ENCODE measurements at regions not wholly inside any gene's neighbourhood (a gene's known extent, or its start where the extent isn't known, plus 50 kb on each side); places are given as distances from the start of the nearest gene placed in this dataset.

GRCh38 chr2:41621563-41621962 is 426.3 kb upstream of the PKDCC start:
- no peaks in the 10 kb centered on the region for H3K9me3 Mint-ChIP-seq (ENCODE audit: low read depth)
- peaks cover 12% of the 10 kb centered on the region for H3K4me1 Mint-ChIP-seq (ENCODE audit: low read depth)

GRCh38 chr2:41622301-41622700 is 425.5 kb upstream of the PKDCC start:
- TF ChIP-seq CTCF (IDR thresholded peaks at IDR 0.05), result no peak
- H3K4me3 Mint-ChIP-seq (ENCODE audit: unreplicated experiment), result no peak overlapping the region

More at GRCh38 chr2:41621563-41621962, 426.3 kb upstream of the PKDCC start:
- Mint-ChIP-seq H3K27ac (ENCODE audit: unreplicated experiment) (no peak overlapping the region), H3K4me3 (ENCODE audit: unreplicated experiment) (no peak overlapping the region), H3K27me3 (ENCODE audit: low read depth) (peaks cover 27% of the 10 kb centered on the region), H3K36me3 (ENCODE audit: low read depth) (peaks cover 5% of the 10 kb centered on the region)
- no peak for DNase-seq (ENCODE audit: low spot score)
- TF ChIP-seq CTCF (IDR thresholded peaks at IDR 0.05), result no peak

GRCh38 chr2:41626936-41627335 is 420.9 kb upstream of the PKDCC start:
- H3K36me3 Mint-ChIP-seq (ENCODE audit: low read depth), result peaks cover 2% of the 10 kb centered on the region
- TF ChIP-seq CTCF (IDR thresholded peaks at IDR 0.05), result no peak
- H3K4me3 Mint-ChIP-seq (ENCODE audit: unreplicated experiment), result no peak overlapping the region
- peaks cover 7% of the 10 kb centered on the region for H3K27me3 Mint-ChIP-seq (ENCODE audit: low read depth)
- no peak overlapping the region for H3K27ac Mint-ChIP-seq (ENCODE audit: unreplicated experiment)
- H3K4me1 Mint-ChIP-seq (ENCODE audit: low read depth), result peaks cover 5% of the 10 kb centered on the region
- no peak for DNase-seq (ENCODE audit: low spot score)
- no peaks in the 10 kb centered on the region for H3K9me3 Mint-ChIP-seq (ENCODE audit: low read depth)

More at GRCh38 chr2:41622301-41622700, 425.5 kb upstream of the PKDCC start:
- Mint-ChIP-seq H3K9me3 (ENCODE audit: low read depth) (no peaks in the 10 kb centered on the region), H3K4me1 (ENCODE audit: low read depth) (peaks cover 12% of the 10 kb centered on the region), H3K36me3 (ENCODE audit: low read depth) (peaks cover 5% of the 10 kb centered on the region), H3K27ac (ENCODE audit: unreplicated experiment) (no peak overlapping the region), H3K27me3 (ENCODE audit: low read depth) (peaks cover 24% of the 10 kb centered on the region)
- DNase-seq (ENCODE audit: low spot score), result no peak

- no peak overlapping the region for H3K27ac Mint-ChIP-seq (ENCODE audit: unreplicated experiment)
- no peak for DNase-seq (ENCODE audit: low spot score)
- no peak overlapping the region for H3K4me3 Mint-ChIP-seq (ENCODE audit: unreplicated experiment)
- H3K4me1 Mint-ChIP-seq (ENCODE audit: low read depth), result no peaks in the 10 kb centered on the region
- H3K36me3 Mint-ChIP-seq (ENCODE audit: low read depth), result peaks cover 11% of the 10 kb centered on the region
- no peak for TF ChIP-seq CTCF (IDR thresholded peaks at IDR 0.05)
- peaks cover 15% of the 10 kb centered on the region for H3K9me3 Mint-ChIP-seq (ENCODE audit: low read depth)
- H3K27me3 Mint-ChIP-seq (ENCODE audit: low read depth), result peaks cover 41% of the 10 kb centered on the region
Observed at GRCh38 chr2:41634686-41635085, 413.1 kb upstream of the PKDCC start.

- no peak for DNase-seq (ENCODE audit: low spot score)
- H3K27ac Mint-ChIP-seq (ENCODE audit: unreplicated experiment), result no peak overlapping the region
- H3K36me3 Mint-ChIP-seq (ENCODE audit: low read depth), result no peaks in the 10 kb centered on the region
- H3K27me3 Mint-ChIP-seq (ENCODE audit: low read depth), result peaks cover 3% of the 10 kb centered on the region
- no peak overlapping the region for H3K4me3 Mint-ChIP-seq (ENCODE audit: unreplicated experiment)
- H3K9me3 Mint-ChIP-seq (ENCODE audit: low read depth), result peaks cover 6% of the 10 kb centered on the region
- peaks cover 13% of the 10 kb centered on the region for H3K4me1 Mint-ChIP-seq (ENCODE audit: low read depth)
- no peak for TF ChIP-seq CTCF (IDR thresholded peaks at IDR 0.05)
Observed at GRCh38 chr2:41644936-41645335, 402.9 kb upstream of the PKDCC start.

Data from chondrocyte (in vitro differentiated cells).